Karpas-422 (cell line): ENCODE measurements at regions not wholly inside any gene's neighbourhood (a gene's known extent, or its start where the extent isn't known, plus 50 kb on each side); places are given as distances from the start of the nearest gene placed in this dataset.

Source experiments
- DNase-seq: peaks from one replicate; pipeline ENCODE4 v3.0.0-alpha.2; 2015
- H2AFZ ChIP-seq: fragments of 200-600 bp; sonication (generic); 2 replicates; pipeline ENCODE4 v1.6.1; 2014; ENCODE audit warnings: antibody characterized with exemption, low read length, mixed read lengths
- H3K27ac ChIP-seq: fragments of 200-600 bp; sonication (generic); 2 replicates; pipeline ENCODE4 v1.5.1; 2014; ENCODE audit warnings: mild to moderate bottlenecking, low read length, moderate library complexity
- H3K27me3 ChIP-seq: fragments of 200-600 bp; sonication (generic); 2 replicates; pipeline ENCODE4 v1.6.1; 2014; ENCODE audit warnings: low read length, mixed read lengths
- H3K36me3 ChIP-seq: fragments of 200-600 bp; sonication (generic); 2 replicates; pipeline ENCODE4 v1.6.1; 2014; ENCODE audit warnings: low read length, mixed read lengths; ENCODE audit not compliant: insufficient read depth
- H3K4me1 ChIP-seq: fragments of 200-600 bp; sonication (generic); 2 replicates; pipeline ENCODE4 v1.6.1; 2014; ENCODE audit warnings: mild to moderate bottlenecking, low read length, mixed read lengths
- H3K4me2 ChIP-seq: fragments of 200-600 bp; sonication (generic); 2 replicates; pipeline ENCODE4 v1.6.1; 2014; ENCODE audit warnings: low read length, low read depth, mild to moderate bottlenecking; ENCODE audit not compliant: poor library complexity, severe bottlenecking
- H3K4me3 ChIP-seq: fragments of 200-600 bp; sonication (generic); 2 replicates; pipeline ENCODE4 v1.5.1; 2014; ENCODE audit warnings: mild to moderate bottlenecking, antibody characterized with exemption, low read length, mixed read lengths
- H3K79me2 ChIP-seq: fragments of 200-600 bp; sonication (generic); 2 replicates; pipeline ENCODE4 v1.6.1; 2014; ENCODE audit warnings: mild to moderate bottlenecking, low read length, mixed read lengths
- H3K9ac ChIP-seq: fragments of 200-600 bp; sonication (generic); 2 replicates; pipeline ENCODE4 v1.6.0; 2014; ENCODE audit warnings: low read length
- H3K9me2 ChIP-seq: fragments of 200-600 bp; sonication (generic), shearing (Covaris generic); replicated peaks from 2 replicates; pipeline ENCODE4 v1.6.0; 2014; ENCODE audit warnings: mild to moderate bottlenecking, low read length, moderate library complexity; ENCODE audit not compliant: insufficient read depth
- H3K9me3 ChIP-seq: fragments of 300-700, 200-600 bp; sonication (generic); 2 replicates; pipeline ENCODE4 v1.6.1; 2014; ENCODE audit warnings: low read length, mixed read lengths
- H4K20me1 ChIP-seq: fragments of 200-600 bp; sonication (generic); 2 replicates; pipeline ENCODE4 v1.6.1; 2014; ENCODE audit warnings: mild to moderate bottlenecking, antibody characterized with exemption, low read length, low read depth; ENCODE audit not compliant: insufficient read depth

GRCh38 chr10:65701168-65701776 lies 1224.6 kb upstream of the LRRTM3 start:
- Histone ChIP-seq H4K20me1 (no peaks in the 10 kb centered on the region), H3K9ac (no peak overlapping the region), H3K4me3 (no peak overlapping the region), H3K27ac (no peak overlapping the region), H3K4me1 (peaks cover 33% of the 10 kb centered on the region), H3K36me3 (no peaks in the 10 kb centered on the region), H3K27me3 (no peaks in the 10 kb centered on the region), H3K9me2 (no peaks in the 10 kb centered on the region; the same call in 1 of the 2 replicates), H2AFZ (peak overlapping the region; percentile 66), H3K9me3 (no peaks in the 10 kb centered on the region), H3K79me2 (no peaks in the 10 kb centered on the region), H3K4me2 (no peak overlapping the region)
- no peak for DNase-seq

- DNase-seq, result no peak
- no peaks in the 10 kb centered on the region for H3K27me3 ChIP-seq
- peak overlapping the region; percentile 88 for H2AFZ ChIP-seq
- H3K9me2 ChIP-seq, result no peaks in the 10 kb centered on the region; the same call in 1 of the 2 replicates
- H3K4me2 ChIP-seq, result no peak overlapping the region
- H4K20me1 ChIP-seq, result no peaks in the 10 kb centered on the region
- no peak overlapping the region for H3K9ac ChIP-seq
- no peaks in the 10 kb centered on the region for H3K36me3 ChIP-seq
- H3K4me3 ChIP-seq, result no peak overlapping the region
- H3K27ac ChIP-seq, result no peak overlapping the region
- no peaks in the 10 kb centered on the region for H3K9me3 ChIP-seq
- no peaks in the 10 kb centered on the region for H3K79me2 ChIP-seq
- peaks cover 6% of the 10 kb centered on the region; the same call in 1 of the 2 replicates for H3K4me1 ChIP-seq
Observed at GRCh38 chr10:65708057-65708456, 1217.8 kb upstream of the LRRTM3 start.

- DNase-seq, result no peak
- Histone ChIP-seq H3K4me2 (no peak overlapping the region), H2AFZ (peak overlapping the region; percentile 21; the same call in 1 of the 2 replicates), H3K4me3 (no peak overlapping the region), H3K27me3 (no peaks in the 10 kb centered on the region), H3K4me1 (peaks cover 14% of the 10 kb centered on the region), H3K79me2 (no peaks in the 10 kb centered on the region), H4K20me1 (no peaks in the 10 kb centered on the region), H3K9me2 (no peaks in the 10 kb centered on the region), H3K36me3 (no peaks in the 10 kb centered on the region), H3K27ac (no peak overlapping the region), H3K9ac (no peak overlapping the region), H3K9me3 (no peaks in the 10 kb centered on the region)
Observed at GRCh38 chr10:65710306-65710705, 1215.5 kb upstream of the LRRTM3 start.

DNA sequence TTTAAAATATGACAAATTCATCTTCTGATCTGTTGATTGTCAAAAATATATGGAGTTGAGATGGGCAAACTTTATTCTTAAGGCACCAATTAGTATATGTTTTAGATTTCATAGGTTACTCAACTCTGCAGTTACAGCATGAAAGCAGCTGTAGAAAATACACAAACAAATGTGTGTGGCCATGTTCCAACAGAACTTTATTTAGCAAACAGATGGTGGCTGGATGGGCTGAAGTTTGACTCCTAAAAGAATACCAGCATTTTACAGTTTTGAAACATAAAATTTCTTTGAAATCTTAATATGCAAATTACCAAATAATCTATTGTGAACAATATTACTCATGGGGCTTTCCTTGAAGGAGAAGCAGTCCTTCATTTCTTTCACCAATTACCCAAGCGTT lies 1206.0 kb upstream of the LRRTM3 start:
- no peak overlapping the region for H2AFZ ChIP-seq
- no peak overlapping the region for H3K9ac ChIP-seq
- no peak overlapping the region for H3K4me3 ChIP-seq
- H3K4me1 ChIP-seq, result peaks cover 43% of the 10 kb centered on the region
- no peaks in the 10 kb centered on the region for H3K27me3 ChIP-seq
- no peaks in the 10 kb centered on the region for H4K20me1 ChIP-seq
- no peak overlapping the region for H3K4me2 ChIP-seq
- no peaks in the 10 kb centered on the region for H3K9me2 ChIP-seq
- H3K27ac ChIP-seq, result no peak overlapping the region
- H3K36me3 ChIP-seq, result no peaks in the 10 kb centered on the region
- DNase-seq, result no peak
- no peaks in the 10 kb centered on the region for H3K79me2 ChIP-seq
- no peaks in the 10 kb centered on the region for H3K9me3 ChIP-seq

DNA sequence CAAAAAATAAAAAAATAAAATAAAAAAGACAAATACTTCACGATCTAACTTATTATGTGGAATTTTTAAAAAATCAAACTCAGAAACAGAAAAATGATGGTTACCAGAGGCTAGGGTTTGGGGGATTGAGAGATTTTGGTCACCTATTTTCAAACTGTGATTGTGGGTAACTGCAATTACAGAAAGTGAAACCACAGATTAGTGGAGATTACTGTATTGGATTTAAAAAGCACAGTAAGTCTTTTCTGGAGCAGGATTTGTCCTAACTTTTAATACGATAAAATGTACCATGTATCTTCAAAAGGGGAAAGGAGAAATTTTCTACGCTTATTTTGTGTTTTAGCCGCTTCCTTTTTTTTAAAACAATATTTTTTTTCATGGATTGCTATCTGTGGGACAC lies 1204.9 kb upstream of the LRRTM3 start:
- Histone ChIP-seq H3K4me2 (peak overlapping the region; percentile 54), H3K9me3 (no peaks in the 10 kb centered on the region), H3K9me2 (no peaks in the 10 kb centered on the region), H3K79me2 (no peaks in the 10 kb centered on the region), H3K27ac (0 out of 2 replicates have a peak overlapping the region, but pooled peaks have one; percentile 1), H4K20me1 (no peaks in the 10 kb centered on the region), H3K27me3 (no peaks in the 10 kb centered on the region), H3K4me1 (peaks cover 39% of the 10 kb centered on the region), H3K9ac (peak overlapping the region; percentile 48), H2AFZ (peak overlapping the region; percentile 45), H3K36me3 (no peaks in the 10 kb centered on the region), H3K4me3 (peak overlapping the region; percentile 27)
- peak; percentile 58 for DNase-seq

GRCh38 chr10:65723525-65723924 lies 1202.3 kb upstream of the LRRTM3 start:
- Histone ChIP-seq H3K9me2 (no peaks in the 10 kb centered on the region), H3K9me3 (no peaks in the 10 kb centered on the region), H3K79me2 (no peaks in the 10 kb centered on the region), H3K36me3 (no peaks in the 10 kb centered on the region; the same call in 1 of the 2 replicates), H3K27ac (no peak overlapping the region), H3K27me3 (no peaks in the 10 kb centered on the region), H2AFZ (peak overlapping the region; percentile 97), H3K4me1 (peaks cover 40% of the 10 kb centered on the region), H3K4me3 (no peak overlapping the region), H4K20me1 (no peaks in the 10 kb centered on the region), H3K4me2 (no peak overlapping the region), H3K9ac (no peak overlapping the region)
- no peak for DNase-seq

- Histone ChIP-seq H3K9me3 (peaks cover 3% of the 10 kb centered on the region), H3K79me2 (no peaks in the 10 kb centered on the region), H3K9me2 (no peaks in the 10 kb centered on the region), H3K4me2 (no peak overlapping the region), H2AFZ (peak overlapping the region; percentile 69; the same call in 1 of the 2 replicates), H4K20me1 (no peaks in the 10 kb centered on the region), H3K4me3 (no peak overlapping the region), H3K36me3 (no peaks in the 10 kb centered on the region), H3K27ac (no peak overlapping the region), H3K27me3 (no peaks in the 10 kb centered on the region), H3K9ac (no peak overlapping the region), H3K4me1 (peaks cover 7% of the 10 kb centered on the region)
- DNase-seq, result no peak
Observed at GRCh38 chr10:65735382-65735781, 1190.5 kb upstream of the LRRTM3 start.

DNA sequence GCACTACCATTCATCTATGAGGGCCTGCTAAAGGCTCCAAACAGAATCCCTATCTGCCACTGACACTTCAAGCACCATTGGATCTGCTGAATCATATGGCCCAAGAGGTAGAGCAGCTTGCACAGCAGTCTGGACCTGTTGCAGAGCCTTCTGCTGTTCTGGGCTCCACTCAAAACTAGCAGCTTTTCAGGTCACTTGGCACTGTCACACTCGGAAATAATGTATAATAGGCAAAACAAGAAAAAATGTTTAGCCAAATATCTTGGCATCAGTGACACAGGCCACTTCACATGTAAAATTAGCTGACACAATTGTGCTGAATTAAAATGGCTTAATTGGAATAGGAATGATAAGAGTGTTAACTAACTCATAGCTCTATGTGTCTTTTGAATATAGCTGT lies 1182.9 kb upstream of the LRRTM3 start:
- Histone ChIP-seq H2AFZ (peak overlapping the region; percentile 57), H3K9me2 (no peaks in the 10 kb centered on the region), H3K27ac (no peak overlapping the region), H3K27me3 (no peaks in the 10 kb centered on the region), H3K36me3 (no peaks in the 10 kb centered on the region; the same call in 1 of the 2 replicates), H3K9ac (no peak overlapping the region), H3K4me3 (no peak overlapping the region), H3K4me2 (no peak overlapping the region), H4K20me1 (no peaks in the 10 kb centered on the region), H3K4me1 (peaks cover 17% of the 10 kb centered on the region; the same call in 1 of the 2 replicates), H3K79me2 (no peaks in the 10 kb centered on the region), H3K9me3 (peaks cover 3% of the 10 kb centered on the region)
- no peak for DNase-seq
